HG02938 (cell line): ENCODE measurements at regions not wholly inside any gene's neighbourhood (a gene's known extent, or its start where the extent isn't known, plus 50 kb on each side); places are given as distances from the start of the nearest gene placed in this dataset.
"Not testable (repeated sequence)": the region's sequence is repeated elsewhere in the genome, so short reads cannot be mapped to it uniquely, and the experiment has no call there.

Experiments used
- ATAC-seq: cut with Tn5 transposase; IDR thresholded peaks from one replicate; pipeline ENCODE4 v1.9.1; 2021; ENCODE audit warnings: mild to moderate bottlenecking, moderate library complexity; ENCODE audit not compliant: unreplicated experiment

GRCh38 chrX:46367491-46367890 lies 177.7 kb downstream of the ZNF674 start:
- no peak for ATAC-seq

GRCh38 chrX:46366381-46367207 lies 178.6 kb downstream of the ZNF674 start:
- no peak for ATAC-seq

GRCh38 chrX:46354481-46354880 lies 190.7 kb downstream of the ZNF674 start:
- ATAC-seq: no peak

- ATAC-seq: no peak
These were observed 203.4 kb downstream of the ZNF674 start for GRCh38 chrX:46341767-46342322.

- no peak for ATAC-seq
These were observed 204.5 kb downstream of the ZNF674 start for GRCh38 chrX:46340696-46341095.

GRCh38 chrX:46333550-46333949 lies 211.7 kb downstream of the ZNF674 start:
- ATAC-seq: no peak

- ATAC-seq: no peak
These were observed 214.2 kb downstream of the ZNF674 start for GRCh38 chrX:46330981-46331380.

- ATAC-seq: no peak
These were observed 214.7 kb downstream of the ZNF674 start for GRCh38 chrX:46330513-46330912.

GRCh38 chrX:46328133-46328532 lies 217.1 kb downstream of the ZNF674 start:
- no peak for ATAC-seq

- no peak for ATAC-seq
These were observed 217.6 kb downstream of the ZNF674 start for GRCh38 chrX:46327566-46328115.

- no peak for ATAC-seq
These were observed 219.1 kb downstream of the ZNF674 start for GRCh38 chrX:46326161-46326560.

- no peak for ATAC-seq
These were observed 219.8 kb downstream of the ZNF674 start for GRCh38 chrX:46325312-46325877.

- no peak for ATAC-seq
These were observed 221.1 kb downstream of the ZNF674 start for GRCh38 chrX:46324166-46324565.

GRCh38 chrX:46322929-46323328 lies 222.3 kb downstream of the ZNF674 start:
- not testable (repeated sequence) for ATAC-seq

- ATAC-seq: no peak
These were observed 223.5 kb downstream of the ZNF674 start for GRCh38 chrX:46321676-46322075.

GRCh38 chrX:46319750-46320149 lies 225.5 kb downstream of the ZNF674 start:
- no peak for ATAC-seq

- no peak for ATAC-seq
These were observed 226.7 kb downstream of the ZNF674 start for GRCh38 chrX:46318551-46318950.

GRCh38 chrX:46317163-46317562 lies 228.1 kb downstream of the ZNF674 start:
- ATAC-seq: no peak

- ATAC-seq: no peak
These were observed 233.6 kb downstream of the ZNF674 start for GRCh38 chrX:46311581-46312120.

- ATAC-seq: peak; percentile 86
These were observed 234.3 kb downstream of the ZNF674 start for GRCh38 chrX:46310815-46311497.

GRCh38 chrX:46308110-46308509 lies 237.1 kb downstream of the ZNF674 start:
- no peak for ATAC-seq
